ENCODE measurements at regions not wholly inside any gene's neighbourhood (a gene's known extent, or its start where the extent isn't known, plus 50 kb on each side); places are given as distances from the start of the nearest gene placed in this dataset.

GRCh38 chr1:36642802-36643201 is 160.1 kb upstream of the CSF3R start:
- no peak for TF ChIP-seq CTCF (IDR thresholded peaks at IDR 0.05)
- no peak for TF ChIP-seq POLR2A (IDR thresholded peaks at IDR 0.05)

Data from testis (tissue), 2 donors.